Myocyte (in vitro differentiated cells): ENCODE measurements at regions not wholly inside any gene's neighbourhood (a gene's known extent, or its start where the extent isn't known, plus 50 kb on each side); places are given as distances from the start of the nearest gene placed in this dataset. TPM values are rescaled to one million over a fixed set of nuclear protein-coding genes. Genes with fewer than 3 reads are reported as not detected.

ENCODE experiments used
- microRNA-seq: library from miRNA; unstranded; fragments of <30 nt; microRNA quantifications from one replicate; pipeline ENCODE4, GENCODE V29; 2016

Small RNAs in the stretch of these regions (microRNA-seq; reads per million reads assigned to microRNA genes)
- not detected for gene MIR4268
